ENCODE measurements at regions not wholly inside any gene's neighbourhood (a gene's known extent, or its start where the extent isn't known, plus 50 kb on each side); places are given as distances from the start of the nearest gene placed in this dataset.
A peak's percentile ranks its signal among the peaks of the same experiment; 100 is the strongest.

- H3K36me3 ChIP-seq (ENCODE audit: control insufficient read depth, insufficient read depth, low read length), result no peaks in the 10 kb centered on the region
- no peak for TF ChIP-seq CTCF (conservative IDR thresholded peaks at IDR 0.05)
- Mint-ChIP-seq H3K4me3 (no peak overlapping the region), H3K36me3 (ENCODE audit: low read depth) (no peaks in the 10 kb centered on the region), H3K4me1 (no peaks in the 10 kb centered on the region), H3K27ac (no peak overlapping the region), H3K9me3 (peaks cover 2% of the 10 kb centered on the region), H3K27me3 (ENCODE audit: insufficient read depth) (no peaks in the 10 kb centered on the region)
- H3K4me3 ChIP-seq (ENCODE audit: low read length), result no peak overlapping the region
- no peaks in the 10 kb centered on the region for H3K9me3 ChIP-seq (ENCODE audit: control insufficient read depth, low read length)
- no peak overlapping the region for H3K9ac ChIP-seq (ENCODE audit: extremely low read depth, low read length, poor library complexity, severe bottlenecking)
- no peak overlapping the region for H3K27ac ChIP-seq (ENCODE audit: low read depth, low read length)
- H3K4me1 ChIP-seq (ENCODE audit: control insufficient read depth, insufficient read depth, low read length), result no peaks in the 10 kb centered on the region
- H3K27me3 ChIP-seq (ENCODE audit: control insufficient read depth, insufficient read depth, low read length, poor library complexity, severe bottlenecking), result no peaks in the 10 kb centered on the region
- DNase-seq, result no peak
- WGBS, 2 experiments (ENCODE audit: insufficient coverage in 1 of 2, insufficient read length in 1 of 2), result 88 to 89% methylated on average over 2 of the region's 2 CpGs
Observed at GRCh38 chr14:54010981-54011380, 54.4 kb upstream of the BMP4 start.

- no peak overlapping the region for H3K9ac ChIP-seq (ENCODE audit: extremely low read depth, low read length, poor library complexity, severe bottlenecking)
- H3K27me3 Mint-ChIP-seq (ENCODE audit: insufficient read depth), result no peaks in the 10 kb centered on the region
- H3K4me1 Mint-ChIP-seq, result no peaks in the 10 kb centered on the region
- no peaks in the 10 kb centered on the region for H3K4me1 ChIP-seq (ENCODE audit: control insufficient read depth, insufficient read depth, low read length)
- DNase-seq, result no peak
- H3K27ac Mint-ChIP-seq, result no peak overlapping the region
- H3K27me3 ChIP-seq (ENCODE audit: control insufficient read depth, insufficient read depth, low read length, poor library complexity, severe bottlenecking), result no peaks in the 10 kb centered on the region
- H3K36me3 ChIP-seq (ENCODE audit: control insufficient read depth, insufficient read depth, low read length), result no peaks in the 10 kb centered on the region
- 92 to 95% methylated on average over 2 of the region's 2 CpGs for WGBS, 2 experiments (ENCODE audit: insufficient coverage in 1 of 2, insufficient read length in 1 of 2)
- H3K9me3 Mint-ChIP-seq, result peaks cover 27% of the 10 kb centered on the region
- no peak overlapping the region for H3K4me3 ChIP-seq (ENCODE audit: low read length)
- no peak overlapping the region for H3K27ac ChIP-seq (ENCODE audit: low read depth, low read length)
- no peak for TF ChIP-seq CTCF (conservative IDR thresholded peaks at IDR 0.05)
- no peak overlapping the region for H3K4me3 Mint-ChIP-seq
- H3K9me3 ChIP-seq (ENCODE audit: control insufficient read depth, low read length), result peaks cover 17% of the 10 kb centered on the region
- peaks cover 3% of the 10 kb centered on the region for H3K36me3 Mint-ChIP-seq (ENCODE audit: low read depth)
Observed at GRCh38 chr14:54023027-54023426, 66.4 kb upstream of the BMP4 start.

- Mint-ChIP-seq H3K27me3 (ENCODE audit: insufficient read depth) (no peaks in the 10 kb centered on the region), H3K4me3 (no peak overlapping the region), H3K27ac (no peak overlapping the region), H3K9me3 (peaks cover 24% of the 10 kb centered on the region), H3K36me3 (ENCODE audit: low read depth) (peaks cover 3% of the 10 kb centered on the region), H3K4me1 (no peaks in the 10 kb centered on the region)
- Histone ChIP-seq H3K9ac (ENCODE audit: extremely low read depth, low read length, poor library complexity, severe bottlenecking) (no peak overlapping the region), H3K4me3 (ENCODE audit: low read length) (no peak overlapping the region), H3K4me1 (ENCODE audit: control insufficient read depth, insufficient read depth, low read length) (no peaks in the 10 kb centered on the region), H3K27ac (ENCODE audit: low read depth, low read length) (no peak overlapping the region), H3K36me3 (ENCODE audit: control insufficient read depth, insufficient read depth, low read length) (no peaks in the 10 kb centered on the region), H3K9me3 (ENCODE audit: control insufficient read depth, low read length) (peaks cover 11% of the 10 kb centered on the region), H3K27me3 (ENCODE audit: control insufficient read depth, insufficient read depth, low read length, poor library complexity, severe bottlenecking) (no peaks in the 10 kb centered on the region)
- DNase-seq, result no peak
- peak; percentile 65 for TF ChIP-seq CTCF (conservative IDR thresholded peaks at IDR 0.05)
- no CpG with 5 or more reads among the region's 1 CpG for WGBS, 2 experiments (ENCODE audit: insufficient coverage in 1 of 2, insufficient read length in 1 of 2)
Observed at GRCh38 chr14:54025661-54026060, 69.0 kb upstream of the BMP4 start.

All from endodermal cell (in vitro differentiated cells).